Omental fat pad (tissue), 3 donors: ENCODE measurements at regions not wholly inside any gene's neighbourhood (a gene's known extent, or its start where the extent isn't known, plus 50 kb on each side); places are given as distances from the start of the nearest gene placed in this dataset.

ENCODE experiments used
- ATAC-seq: fragments of 150-250 bp; one replicate; pipeline ENCODE4 v1.9.1; 2016; ENCODE audit warnings: mild to moderate bottlenecking, moderate library complexity; ENCODE audit not compliant: low FRiP score
- DNase-seq: peaks from one replicate; pipeline ENCODE4 v3.0.0-alpha.2; 2019; ENCODE audit warnings: low spot score
- TF ChIP-seq, protein P1 (sequence below), 3 donors: fragments of 450-650 bp; IDR thresholded peaks; one replicate each; pipeline ENCODE4 v1.5.1; 2016 to 2017; ENCODE audit warnings: antibody characterized with exemption in 3 of 3, mild to moderate bottlenecking in 3 of 3, moderate library complexity in 2 of 3

GRCh38 chr10:3439183-3439582, 266.6 kb upstream of the PITRM1 start:
- DNase-seq (no peak), ATAC-seq (no peak)
- TF ChIP-seq, protein P1, sequence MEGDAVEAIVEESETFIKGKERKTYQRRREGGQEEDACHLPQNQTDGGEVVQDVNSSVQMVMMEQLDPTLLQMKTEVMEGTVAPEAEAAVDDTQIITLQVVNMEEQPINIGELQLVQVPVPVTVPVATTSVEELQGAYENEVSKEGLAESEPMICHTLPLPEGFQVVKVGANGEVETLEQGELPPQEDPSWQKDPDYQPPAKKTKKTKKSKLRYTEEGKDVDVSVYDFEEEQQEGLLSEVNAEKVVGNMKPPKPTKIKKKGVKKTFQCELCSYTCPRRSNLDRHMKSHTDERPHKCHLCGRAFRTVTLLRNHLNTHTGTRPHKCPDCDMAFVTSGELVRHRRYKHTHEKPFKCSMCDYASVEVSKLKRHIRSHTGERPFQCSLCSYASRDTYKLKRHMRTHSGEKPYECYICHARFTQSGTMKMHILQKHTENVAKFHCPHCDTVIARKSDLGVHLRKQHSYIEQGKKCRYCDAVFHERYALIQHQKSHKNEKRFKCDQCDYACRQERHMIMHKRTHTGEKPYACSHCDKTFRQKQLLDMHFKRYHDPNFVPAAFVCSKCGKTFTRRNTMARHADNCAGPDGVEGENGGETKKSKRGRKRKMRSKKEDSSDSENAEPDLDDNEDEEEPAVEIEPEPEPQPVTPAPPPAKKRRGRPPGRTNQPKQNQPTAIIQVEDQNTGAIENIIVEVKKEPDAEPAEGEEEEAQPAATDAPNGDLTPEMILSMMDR (IDR thresholded peaks at IDR 0.05) = no peak

GRCh38 chr10:3438606-3439005, 266.0 kb upstream of the PITRM1 start:
- TF ChIP-seq, protein P1 (IDR thresholded peaks at IDR 0.05) = no peak
- DNase-seq (no peak), ATAC-seq (no peak)

GRCh38 chr10:3435671-3436070, 263.1 kb upstream of the PITRM1 start:
- DNase-seq (no peak), ATAC-seq (no peak)
- TF ChIP-seq, protein P1 (IDR thresholded peaks at IDR 0.05) = no peak

GRCh38 chr10:3433988-3434387, 261.4 kb upstream of the PITRM1 start:
- DNase-seq = no peak
- ATAC-seq = no peak
- TF ChIP-seq, protein P1 (IDR thresholded peaks at IDR 0.05) = no peak

- ATAC-seq (no peak), DNase-seq (no peak)
- TF ChIP-seq, protein P1 (IDR thresholded peaks at IDR 0.05) = no peak
These were observed 260.5 kb upstream of the PITRM1 start for GRCh38 chr10:3433131-3433530.

- ATAC-seq (no peak), DNase-seq (no peak)
- TF ChIP-seq, protein P1 (IDR thresholded peaks at IDR 0.05) = no peak
These were observed 259.7 kb upstream of the PITRM1 start for GRCh38 chr10:3432081-3432825.

GRCh38 chr10:3430501-3430900, 257.9 kb upstream of the PITRM1 start:
- DNase-seq (no peak), ATAC-seq (no peak)
- TF ChIP-seq, protein P1 (IDR thresholded peaks at IDR 0.05) = no peak
